OCI-LY1 (cell line): ENCODE measurements at regions not wholly inside any gene's neighbourhood (a gene's known extent, or its start where the extent isn't known, plus 50 kb on each side); places are given as distances from the start of the nearest gene placed in this dataset.
"Not testable (repeated sequence)": the region's sequence is repeated elsewhere in the genome, so short reads cannot be mapped to it uniquely, and the experiment has no call there.

ENCODE experiments used
- H2AFZ ChIP-seq: fragments of 200-600 bp; sonication (generic), shearing (Covaris generic); 2 replicates; pipeline ENCODE4 v1.6.0; 2014; ENCODE audit warnings: antibody characterized with exemption, mild to moderate bottlenecking, low read length
- H3F3A ChIP-seq: fragments of 200-600 bp; sonication (generic), shearing (Covaris generic); 2 replicates; pipeline ENCODE4 v1.6.0; 2014; ENCODE audit warnings: mild to moderate bottlenecking, antibody characterized with exemption, low read length, moderate library complexity; ENCODE audit not compliant: insufficient read depth
- H3K27ac ChIP-seq: fragments of 200-600 bp; sonication (generic); 2 replicates; pipeline ENCODE4 v1.5.1; 2014; ENCODE audit warnings: low read length, mixed run types, mild to moderate bottlenecking, low read depth; ENCODE audit not compliant: poor library complexity, severe bottlenecking
- H3K27me3 ChIP-seq: fragments of 200-600 bp; sonication (generic); 2 replicates; pipeline ENCODE4 v1.6.0; 2014; ENCODE audit warnings: antibody characterized with exemption, mild to moderate bottlenecking, low read length, moderate library complexity; ENCODE audit not compliant: insufficient read depth
- H3K36me3 ChIP-seq: fragments of 200-600 bp; sonication (generic); 2 replicates; pipeline ENCODE4 v1.6.1; 2014; ENCODE audit warnings: mild to moderate bottlenecking, antibody characterized with exemption, low read length, moderate library complexity, mixed read lengths; ENCODE audit not compliant: insufficient read depth
- H3K4me1 ChIP-seq: fragments of 200-600 bp; sonication (generic); 2 replicates; pipeline ENCODE4 v1.5.1; 2014; ENCODE audit warnings: mild to moderate bottlenecking, low read length, moderate library complexity; ENCODE audit not compliant: insufficient read depth, severe bottlenecking
- H3K4me2 ChIP-seq: fragments of 200-600 bp; sonication (generic), shearing (Covaris generic); 2 replicates; pipeline ENCODE4 v1.6.1; 2014; ENCODE audit warnings: low read length
- H3K4me3 ChIP-seq: fragments of 200-600 bp; sonication (generic); 2 replicates; pipeline ENCODE4 v1.5.1; 2014; ENCODE audit warnings: low read length, low read depth, mild to moderate bottlenecking, mixed read lengths; ENCODE audit not compliant: poor library complexity, severe bottlenecking
- H3K79me2 ChIP-seq: fragments of 200-600 bp; shearing (Covaris generic); 2 replicates; pipeline ENCODE4 v1.6.1; 2016; ENCODE audit warnings: mixed run types, low read length, mixed read lengths; ENCODE audit not compliant: insufficient read depth
- H3K9ac ChIP-seq: fragments of 200-600 bp; sonication (generic), shearing (Covaris generic); 2 replicates; pipeline ENCODE4 v1.6.1; 2014; ENCODE audit warnings: mild to moderate bottlenecking, low read length, mixed read lengths
- H3K9me2 ChIP-seq: fragments of 200-600 bp; sonication (generic), shearing (Covaris generic); 2 replicates; pipeline ENCODE4 v1.6.1; 2014; ENCODE audit warnings: low read depth, mild to moderate bottlenecking, low read length, mixed read lengths
- H3K9me3 ChIP-seq: fragments of 200-600 bp; shearing (Covaris generic); 2 replicates; pipeline ENCODE4 v1.6.1; 2014; ENCODE audit warnings: low read length, mixed read lengths
- H4K20me1 ChIP-seq: fragments of 200-600 bp; sonication (generic), shearing (Covaris generic); 2 replicates; pipeline ENCODE4 v1.6.0; 2016; ENCODE audit warnings: mild to moderate bottlenecking, low read length; ENCODE audit not compliant: insufficient read depth
- EZH2 ChIP-seq: fragments of 200-600 bp; sonication (generic), shearing (Covaris generic); IDR thresholded peaks from 2 replicates; pipeline ENCODE4 v1.8.0; 2017; ENCODE audit warnings: borderline replicate concordance, mixed run types, mild to moderate bottlenecking, antibody characterized with exemption, low read length, moderate library complexity, mixed read lengths
- TF ChIP-seq, protein P1 (sequence below): fragments of 200-600 bp; sonication (generic), shearing (Covaris generic); IDR thresholded peaks from 2 replicates; pipeline ENCODE4 v1.5.1; 2017; ENCODE audit warnings: mild to moderate bottlenecking, antibody characterized with exemption, low read length, moderate library complexity, mixed read lengths

DNA sequence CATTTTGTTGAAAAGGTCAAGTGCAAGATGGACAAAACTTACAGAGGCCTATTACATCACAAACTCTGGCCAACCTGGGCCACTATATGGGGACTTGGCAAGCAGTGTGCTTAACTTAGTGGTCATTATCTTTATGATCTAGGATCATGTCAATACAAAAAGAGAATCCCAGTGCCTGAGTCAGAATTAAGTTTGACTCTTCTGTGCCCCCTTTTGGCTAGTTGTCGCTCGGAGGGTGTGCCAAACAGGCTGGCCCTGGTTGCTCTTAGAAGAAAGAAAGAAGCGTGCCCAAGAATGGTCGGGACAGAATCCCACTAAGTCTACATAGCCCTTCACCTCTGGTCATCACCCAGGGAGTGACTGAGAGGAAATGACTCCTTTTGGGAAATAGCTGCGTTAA, 100.1 kb downstream of the EIF4E start:
- H3K4me2 ChIP-seq = no peak overlapping the region
- no peaks in the 10 kb centered on the region for H3K79me2 ChIP-seq
- no peak for TF ChIP-seq EZH2
- TF ChIP-seq, protein P1, sequence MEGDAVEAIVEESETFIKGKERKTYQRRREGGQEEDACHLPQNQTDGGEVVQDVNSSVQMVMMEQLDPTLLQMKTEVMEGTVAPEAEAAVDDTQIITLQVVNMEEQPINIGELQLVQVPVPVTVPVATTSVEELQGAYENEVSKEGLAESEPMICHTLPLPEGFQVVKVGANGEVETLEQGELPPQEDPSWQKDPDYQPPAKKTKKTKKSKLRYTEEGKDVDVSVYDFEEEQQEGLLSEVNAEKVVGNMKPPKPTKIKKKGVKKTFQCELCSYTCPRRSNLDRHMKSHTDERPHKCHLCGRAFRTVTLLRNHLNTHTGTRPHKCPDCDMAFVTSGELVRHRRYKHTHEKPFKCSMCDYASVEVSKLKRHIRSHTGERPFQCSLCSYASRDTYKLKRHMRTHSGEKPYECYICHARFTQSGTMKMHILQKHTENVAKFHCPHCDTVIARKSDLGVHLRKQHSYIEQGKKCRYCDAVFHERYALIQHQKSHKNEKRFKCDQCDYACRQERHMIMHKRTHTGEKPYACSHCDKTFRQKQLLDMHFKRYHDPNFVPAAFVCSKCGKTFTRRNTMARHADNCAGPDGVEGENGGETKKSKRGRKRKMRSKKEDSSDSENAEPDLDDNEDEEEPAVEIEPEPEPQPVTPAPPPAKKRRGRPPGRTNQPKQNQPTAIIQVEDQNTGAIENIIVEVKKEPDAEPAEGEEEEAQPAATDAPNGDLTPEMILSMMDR = peak; percentile 39; the same call in 1 of the 2 replicates
- H2AFZ ChIP-seq = no peak overlapping the region
- no peaks in the 10 kb centered on the region for H4K20me1 ChIP-seq
- no peaks in the 10 kb centered on the region for H3F3A ChIP-seq
- H3K27me3 ChIP-seq = no peaks in the 10 kb centered on the region
- H3K4me3 ChIP-seq = no peak overlapping the region
- no peak overlapping the region for H3K9ac ChIP-seq
- H3K36me3 ChIP-seq = no peaks in the 10 kb centered on the region
- H3K9me3 ChIP-seq = no peaks in the 10 kb centered on the region
- H3K27ac ChIP-seq = no peak overlapping the region
- no peaks in the 10 kb centered on the region for H3K4me1 ChIP-seq
- H3K9me2 ChIP-seq = no peaks in the 10 kb centered on the region

DNA sequence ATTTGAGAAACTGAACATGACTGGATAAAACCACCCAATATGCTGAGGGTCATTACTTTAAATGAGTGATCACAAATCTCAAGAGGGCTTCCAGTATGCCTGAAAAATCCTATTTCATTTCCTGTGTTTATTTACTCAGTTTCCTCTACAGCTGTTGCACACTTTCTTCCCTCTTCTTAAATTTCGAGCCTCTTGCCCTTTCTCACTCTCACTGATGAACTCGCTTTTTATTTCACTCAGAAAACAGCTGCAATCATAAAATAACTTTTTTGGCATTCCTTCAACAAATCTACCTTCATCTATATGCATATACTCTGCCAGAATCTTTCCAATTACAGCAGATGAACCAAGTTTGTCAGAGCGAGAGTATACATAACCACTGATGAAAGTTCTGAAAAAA, 101.3 kb downstream of the EIF4E start:
- Histone ChIP-seq H3K27me3 (no peaks in the 10 kb centered on the region), H3K4me2 (no peak overlapping the region), H3K4me1 (no peaks in the 10 kb centered on the region), H4K20me1 (no peaks in the 10 kb centered on the region), H3K9me2 (no peaks in the 10 kb centered on the region), H3K9ac (no peak overlapping the region), H3K27ac (no peak overlapping the region), H3F3A (no peaks in the 10 kb centered on the region), H3K4me3 (no peak overlapping the region), H3K9me3 (no peaks in the 10 kb centered on the region), H3K79me2 (no peaks in the 10 kb centered on the region), H2AFZ (no peak overlapping the region), H3K36me3 (no peaks in the 10 kb centered on the region)
- TF ChIP-seq, protein P1 = no peak
- no peak for TF ChIP-seq EZH2

DNA sequence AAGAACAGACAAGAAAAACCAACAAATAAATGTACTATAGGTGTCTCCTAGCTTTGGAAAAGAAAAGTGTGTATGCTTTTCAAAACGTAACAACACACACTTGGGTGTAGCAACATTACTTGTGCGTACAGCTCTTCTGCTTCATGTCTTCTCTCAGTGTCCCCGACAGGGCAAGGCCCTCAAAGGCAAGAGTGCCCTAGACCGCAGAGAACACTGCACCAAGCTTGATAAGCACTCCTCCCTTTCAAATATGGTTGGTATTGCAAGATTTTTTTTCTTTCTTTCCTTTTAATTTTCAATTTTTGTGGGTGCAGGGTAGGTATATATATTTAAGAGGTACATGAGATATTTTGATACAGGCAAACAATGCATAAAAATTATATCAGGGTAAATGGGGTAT, 106.8 kb downstream of the EIF4E start:
- Histone ChIP-seq H3K27me3 (no peaks in the 10 kb centered on the region), H3K4me1 (no peaks in the 10 kb centered on the region)
- TF ChIP-seq, protein P1 = no peak
- TF ChIP-seq EZH2 = no peak

DNA sequence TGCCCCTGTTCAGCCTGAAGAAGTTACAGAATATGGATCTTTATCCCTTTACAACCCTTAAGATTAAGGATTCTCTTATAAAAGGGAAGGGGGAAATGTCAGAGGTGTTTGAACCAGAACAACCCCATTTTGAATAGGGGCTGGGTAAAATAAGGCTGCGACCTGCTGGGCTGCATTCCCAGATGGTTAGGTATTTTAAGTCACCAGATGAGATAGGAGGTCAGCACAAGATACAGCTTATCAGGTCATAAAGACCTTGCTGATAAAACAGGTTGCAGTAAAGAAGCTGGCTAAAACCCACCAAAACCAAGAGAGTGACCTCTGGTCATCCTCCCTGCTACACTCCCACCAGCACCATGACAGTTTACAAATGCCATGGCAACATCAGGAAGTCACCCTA, 110.8 kb downstream of the EIF4E start:
- H3K4me1 ChIP-seq, H3K36me3 ChIP-seq, H3K9ac ChIP-seq, H3K79me2 ChIP-seq, H3K9me2 ChIP-seq, H3K4me2 ChIP-seq, H2AFZ ChIP-seq, H3K9me3 ChIP-seq, H4K20me1 ChIP-seq, H3K27ac ChIP-seq, H3F3A ChIP-seq, H3K4me3 ChIP-seq, H3K27me3 ChIP-seq: not testable (repeated sequence)

More for the DNA sequence above, 106.8 kb downstream of the EIF4E start:
- Histone ChIP-seq H3K9me3 (no peaks in the 10 kb centered on the region), H3K9ac (no peak overlapping the region), H3F3A (no peaks in the 10 kb centered on the region), H3K9me2 (no peaks in the 10 kb centered on the region), H3K4me3 (no peak overlapping the region), H3K27ac (no peak overlapping the region), H3K36me3 (no peaks in the 10 kb centered on the region), H3K79me2 (no peaks in the 10 kb centered on the region), H3K4me2 (no peak overlapping the region), H4K20me1 (no peaks in the 10 kb centered on the region), H2AFZ (no peak overlapping the region)
